ENCODE measurements at regions not wholly inside any gene's neighbourhood (a gene's known extent, or its start where the extent isn't known, plus 50 kb on each side); places are given as distances from the start of the nearest gene placed in this dataset.

- TF ChIP-seq GATA3 (IDR thresholded peaks at IDR 0.05; ENCODE audit: low read depth, low read length) (no peak), GATA2 (IDR thresholded peaks at IDR 0.05; ENCODE audit: low read depth, low read length) (no peak)
Measured at GRCh38 chr9:75369989-75370388, 281.7 kb downstream of the OSTF1 start.

Data from SH-SY5Y (cell line).